GM18517 (cell line): ENCODE measurements at regions not wholly inside any gene's neighbourhood (a gene's known extent, or its start where the extent isn't known, plus 50 kb on each side); places are given as distances from the start of the nearest gene placed in this dataset.

ENCODE experiments used
- ATAC-seq: cut with Tn5 transposase; IDR thresholded peaks from one replicate; pipeline ENCODE4 v1.9.1; 2021; ENCODE audit warnings: mild to moderate bottlenecking, moderate library complexity; ENCODE audit not compliant: unreplicated experiment

GRCh38 chr14:49970474-49971147 lies 77.7 kb downstream of the ARF6 start:
- peak; percentile 20 for ATAC-seq

DNA sequence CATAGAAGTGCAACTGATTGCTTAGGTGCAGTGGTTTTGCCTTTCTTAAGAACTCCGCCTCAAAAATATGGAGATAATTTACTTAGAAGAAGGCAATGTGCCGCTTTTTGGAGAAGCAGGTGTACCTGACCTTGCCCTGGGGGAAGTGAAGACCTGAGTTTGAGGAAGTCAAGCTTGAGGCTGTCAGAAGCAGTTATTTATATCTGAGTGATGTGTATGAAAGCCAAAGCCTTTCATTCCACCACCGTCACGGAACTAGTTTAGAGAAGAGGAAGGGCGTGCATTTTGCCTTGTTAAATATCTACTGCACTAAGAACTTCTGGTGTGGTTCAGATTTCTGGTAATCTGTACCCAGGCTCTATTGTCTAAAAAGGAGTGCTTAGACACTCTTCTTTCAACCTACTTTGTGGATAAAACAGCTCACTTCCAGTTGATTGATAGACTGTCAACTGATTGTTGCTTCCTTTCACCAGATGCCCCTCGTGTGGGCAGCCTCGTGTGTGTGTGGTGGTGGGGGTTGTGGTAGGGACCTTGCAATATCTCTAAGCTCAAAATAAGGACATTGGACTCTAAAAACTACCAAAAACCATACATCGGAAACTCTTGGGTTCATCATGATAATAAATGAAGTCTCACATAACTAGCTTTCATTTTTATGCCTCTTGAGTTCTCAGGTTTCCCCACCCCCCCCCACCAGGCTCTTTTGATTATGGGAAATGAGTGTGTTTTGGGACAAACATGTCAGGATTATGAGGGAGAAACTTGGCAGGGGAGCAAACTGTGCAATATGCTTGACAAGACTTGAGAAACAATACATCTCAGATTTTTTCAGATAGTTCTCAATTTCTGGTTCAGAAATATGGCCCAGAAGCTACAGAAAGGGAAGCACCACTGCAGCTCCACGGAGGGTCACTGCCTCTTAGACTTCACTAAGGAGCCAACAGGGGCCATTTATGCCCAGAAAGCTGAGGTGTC lies 78.6 kb downstream of the ARF6 start:
- ATAC-seq, result peak; percentile 96

DNA sequence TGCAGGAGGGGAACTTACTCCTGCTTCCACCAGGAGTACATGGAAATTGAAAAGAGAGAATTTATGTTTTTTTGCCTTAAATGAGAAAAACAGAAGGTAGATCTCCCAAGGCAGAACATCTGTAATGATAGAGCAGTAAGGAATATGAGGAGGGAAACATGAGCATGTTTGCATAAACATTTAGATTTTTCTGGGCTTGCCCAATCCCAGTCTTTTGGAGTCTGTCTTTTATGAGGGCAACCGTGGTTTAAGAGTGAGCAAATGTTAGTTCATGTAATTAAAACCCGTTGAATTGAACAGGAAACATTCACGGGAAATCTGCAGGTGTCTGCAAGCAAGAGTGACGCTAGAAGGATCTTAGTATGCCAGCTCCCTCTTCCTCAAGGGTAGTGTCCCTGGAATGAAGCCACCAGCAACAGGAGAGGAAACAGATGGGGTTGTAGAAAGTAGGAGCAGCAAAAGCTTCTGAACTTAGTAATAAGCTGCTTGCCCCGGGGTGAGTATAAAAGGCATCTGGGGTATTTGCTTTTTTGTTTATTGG lies 79.3 kb downstream of the ARF6 start:
- ATAC-seq, result no peak

- no peak for ATAC-seq
These were observed 79.9 kb downstream of the ARF6 start for GRCh38 chr14:49972823-49973222.

GRCh38 chr14:49975276-49975675 lies 82.4 kb downstream of the ARF6 start:
- no peak for ATAC-seq

DNA sequence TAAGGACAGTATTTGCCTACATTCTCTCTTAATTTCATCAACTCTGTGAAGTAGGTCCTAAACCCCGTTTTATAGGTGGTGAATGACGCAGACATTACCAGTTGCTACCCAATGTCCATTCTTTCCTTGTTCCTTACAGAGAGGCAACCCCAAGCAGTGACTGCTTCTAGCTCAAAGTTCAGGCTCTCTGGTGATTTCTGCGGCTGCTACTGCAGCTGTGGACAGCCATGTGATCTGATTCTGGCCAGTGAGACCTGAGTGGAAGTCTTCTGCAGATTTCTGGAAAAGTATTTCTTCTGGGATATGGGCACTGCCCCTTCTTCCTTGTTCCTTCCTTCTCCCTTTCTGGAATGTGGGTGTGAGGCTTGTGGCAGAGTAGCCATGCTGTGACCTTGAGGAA lies 82.9 kb downstream of the ARF6 start:
- ATAC-seq, result no peak

- ATAC-seq, result peak; percentile 67
These were observed 84.4 kb downstream of the ARF6 start for GRCh38 chr14:49977126-49977841.

- no peak for ATAC-seq
These were observed 87.1 kb downstream of the ARF6 start for GRCh38 chr14:49980027-49980426.

DNA sequence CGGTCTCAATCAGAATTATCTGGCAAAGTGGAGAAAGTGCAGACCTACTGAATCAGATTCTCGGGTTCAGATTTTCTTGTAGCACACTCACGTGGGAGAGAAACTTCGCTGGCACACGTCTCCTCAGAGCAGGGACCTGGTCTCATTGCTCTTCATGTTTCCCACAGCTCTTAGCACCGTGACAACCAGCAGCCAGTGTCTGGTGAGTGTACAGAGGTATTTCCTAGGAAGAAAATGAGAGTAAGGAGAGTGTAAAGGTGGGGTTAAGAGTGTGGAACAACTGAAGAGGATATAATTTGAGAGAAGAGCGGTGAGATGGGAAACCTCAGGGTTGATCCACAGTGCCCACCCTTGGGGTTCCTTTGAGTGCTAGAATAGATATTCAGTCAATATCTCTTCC lies 89.2 kb downstream of the ARF6 start:
- no peak for ATAC-seq

DNA sequence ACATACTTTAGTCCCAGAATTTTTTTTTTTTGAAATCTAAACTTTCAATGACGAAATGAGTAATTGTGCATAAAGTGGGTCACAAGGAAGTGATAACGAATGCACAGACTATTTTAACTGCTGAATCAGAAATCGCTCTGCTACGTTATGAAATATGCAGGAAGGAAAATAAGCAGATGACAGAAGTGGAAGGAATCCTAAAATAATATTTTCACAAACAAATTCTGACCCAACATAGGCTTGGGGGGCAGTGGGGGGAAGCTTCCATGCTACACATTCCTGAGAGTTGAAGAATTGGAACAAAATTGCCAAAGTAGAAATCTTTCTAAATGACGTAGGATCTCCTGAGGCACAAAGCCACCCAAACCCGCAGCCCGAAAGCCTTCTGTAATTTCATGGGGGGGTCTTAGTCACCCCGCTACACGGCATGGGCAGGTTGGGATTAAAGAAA lies 89.6 kb downstream of the ARF6 start:
- no peak for ATAC-seq

- ATAC-seq, result no peak
These were observed 91.5 kb downstream of the ARF6 start for GRCh38 chr14:49984424-49984823.

DNA sequence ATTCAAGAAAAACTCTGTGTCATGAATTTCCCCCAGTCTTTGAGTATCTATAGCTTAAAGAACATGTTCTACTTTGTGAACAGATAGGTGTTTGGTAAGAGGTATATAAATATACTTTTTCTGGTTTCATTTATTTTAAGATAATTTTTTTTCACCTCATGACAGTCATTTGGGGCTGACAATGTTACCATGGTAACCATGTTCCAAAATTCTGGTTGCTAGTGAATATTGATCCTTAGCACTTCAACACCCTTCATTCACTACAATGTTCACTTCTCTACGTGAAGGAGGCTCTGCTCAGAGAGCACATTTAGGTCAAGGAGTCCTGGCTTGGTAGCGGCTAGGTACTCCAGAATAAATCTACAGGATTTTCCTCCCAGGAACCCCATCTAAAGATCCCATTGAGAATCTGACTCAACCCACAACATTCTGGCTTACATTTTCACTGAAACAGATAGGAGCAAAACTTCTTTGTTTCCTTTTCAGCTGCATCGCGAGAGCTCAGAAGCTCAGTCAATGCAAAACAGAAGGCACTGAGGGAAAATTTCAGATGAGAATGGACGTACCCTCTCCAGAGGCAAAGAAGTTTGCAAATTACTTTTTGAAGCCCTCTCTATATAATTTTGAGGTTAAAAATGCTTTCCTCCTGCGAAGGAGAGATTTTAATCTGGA lies 93.6 kb downstream of the ARF6 start:
- no peak for ATAC-seq

GRCh38 chr14:49988080-49988990 lies 95.5 kb downstream of the ARF6 start:
- no peak for ATAC-seq

DNA sequence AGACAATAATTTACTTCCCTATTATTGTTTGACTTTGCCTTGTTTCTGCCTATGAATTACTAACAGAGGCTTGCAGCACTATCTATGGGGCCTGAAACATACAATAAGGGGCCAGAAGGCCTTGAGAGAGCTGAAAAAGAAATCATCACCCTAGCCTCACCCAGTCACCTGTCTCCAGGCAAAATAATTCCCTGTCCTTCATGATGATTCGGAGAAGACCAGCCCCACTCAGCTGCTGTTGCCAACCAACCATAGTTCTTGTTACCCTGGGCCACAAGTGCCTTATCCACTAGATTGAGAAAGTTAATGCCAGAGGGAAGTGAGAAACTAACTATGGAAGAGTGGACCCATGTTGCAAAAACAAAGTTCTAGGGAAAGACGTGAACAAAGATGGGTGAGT lies 97.1 kb downstream of the ARF6 start:
- no peak for ATAC-seq

- ATAC-seq, result no peak
These were observed 98.6 kb downstream of the ARF6 start for GRCh38 chr14:49991491-49991890.

- no peak for ATAC-seq
These were observed 99.2 kb downstream of the ARF6 start for GRCh38 chr14:49992036-49992435.

GRCh38 chr14:49992448-49992847 lies 99.6 kb downstream of the ARF6 start:
- no peak for ATAC-seq

GRCh38 chr14:49992901-49993339 lies 100.0 kb downstream of the ARF6 start:
- peak; percentile 91 for ATAC-seq

DNA sequence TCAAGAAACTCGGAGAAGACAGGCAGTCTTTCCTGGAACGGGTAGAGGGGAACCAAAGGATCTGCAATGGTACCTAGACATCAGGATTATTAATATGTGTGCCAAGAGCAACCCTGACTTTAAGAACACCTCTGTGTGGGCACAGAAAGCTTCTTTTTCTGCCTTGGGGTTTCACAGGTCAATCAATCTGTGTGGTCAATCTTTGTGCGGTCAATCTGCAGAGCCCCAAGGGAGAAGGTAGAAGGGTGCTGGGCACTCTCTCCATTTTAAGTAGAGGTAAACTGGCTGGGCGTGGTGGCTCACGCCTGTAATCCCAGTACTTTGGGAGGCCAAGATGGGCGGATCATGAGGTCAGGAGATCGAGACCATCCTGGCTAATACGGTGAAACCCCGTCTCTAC lies 100.7 kb downstream of the ARF6 start:
- no peak for ATAC-seq
